HCT116 (cell line): ENCODE measurements at regions not wholly inside any gene's neighbourhood (a gene's known extent, or its start where the extent isn't known, plus 50 kb on each side); places are given as distances from the start of the nearest gene placed in this dataset.

Experiments used
- ATAC-seq: fragments of 200-7000 bp; cut with Tn5 transposase; 2 replicates; pipeline ENCODE4 v1.9.1; 2020; ENCODE audit warnings: mild to moderate bottlenecking, moderate library complexity
- BruUV-seq: library from RNA; stranded (reverse); fragments of 400-500 nt; replicated peaks from 2 replicates; lab custom pipeline; 2021; lab: Mats Ljungman, UMichigan
- CTCF ChIA-PET: fragments of 300-600 bp; sonication (Branson Sonifier 250); formaldehyde crosslinking; loops from one replicate; lab custom pipeline; 2021; ENCODE audit warnings: antibody characterized with exemption; lab: Charles Lee
- POLR2A ChIA-PET: fragments of 300-600, 350-600 bp; sonication (Branson Sonifier 250); formaldehyde crosslinking; loops from one replicate; lab custom pipeline; 2021; ENCODE audit warnings: antibody characterized with exemption; lab: Charles Lee
- RAD21 ChIA-PET, 2 experiments: fragments of 300-600 bp; sonication (Branson Sonifier 250); formaldehyde crosslinking; loops; one replicate each; lab custom pipeline; 2023; ENCODE audit warnings: low total read pairs in 2 of 2; ENCODE audit not compliant: uncharacterized antibody in 2 of 2, unreplicated experiment in 2 of 2, low non-redundant PET in 1 of 2; lab: Charles Lee
- DNase-seq: peaks from one replicate; pipeline ENCODE4 v3.0.0-alpha.2; 2010; ENCODE audit warnings: low read depth, low spot score
- H2AFZ ChIP-seq: fragments of 200-600 bp; shearing (Covaris generic), sonication (generic); 2 replicates; pipeline ENCODE4 v1.6.1; 2017; ENCODE audit warnings: low read depth, mixed run types, mixed read lengths, antibody characterized with exemption, low read length; ENCODE audit not compliant: poor library complexity, severe bottlenecking
- H3K27ac ChIP-seq: 2 replicates; pipeline ENCODE4 v1.5.1; 2012; ENCODE audit warnings: low read depth, low read length
- H3K27me3 ChIP-seq: fragments of 200-600 bp; sonication (generic); 2 replicates; pipeline ENCODE4 v1.6.1; 2016; ENCODE audit warnings: mixed run types, low read length, mixed read lengths; ENCODE audit not compliant: insufficient read depth
- H3K36me3 ChIP-seq, 2 experiments: fragments of 200-500 bp in 1 of 2; fragments of 200-600 bp in 1 of 2; sonication (Bioruptor generic) in 1 of 2; sonication (generic) in 1 of 2; 2 replicates each; pipeline versions ENCODE4 v1.5.1 to v1.6.1; 2014 to 2016; ENCODE audit warnings: low read length in 2 of 2, inconsistent platforms in 1 of 2, mixed read lengths in 1 of 2, mixed run types in 1 of 2; ENCODE audit not compliant: insufficient read depth in 2 of 2, control insufficient read depth in 1 of 2
- H3K4me1 ChIP-seq, 2 experiments: fragments of 200-600 bp in 1 of 2; sonication (generic) in 1 of 2; 2 replicates each; pipeline versions ENCODE4 v1.5.1 to v1.6.1; 2012 to 2017; ENCODE audit warnings: low read length in 2 of 2, inconsistent platforms in 1 of 2, mild to moderate bottlenecking in 1 of 2, mixed read lengths in 1 of 2, mixed run types in 1 of 2, moderate library complexity in 1 of 2; ENCODE audit not compliant: insufficient read depth in 2 of 2, control insufficient read depth in 1 of 2
- H3K4me2 ChIP-seq: fragments of 200-600 bp; sonication (generic); 2 replicates; pipeline ENCODE4 v1.6.1; 2017; ENCODE audit warnings: mixed run types, low read length, mixed read lengths
- H3K4me3 ChIP-seq, 2 experiments: fragments of 200-600 bp in 1 of 2; sonication (generic) in 1 of 2; replicated peaks in 1 of 2; 2 replicates each; pipeline ENCODE4 v1.5.1; 2011 to 2016; ENCODE audit warnings: low read length in 2 of 2, control low read depth in 1 of 2, low read depth in 1 of 2, mild to moderate bottlenecking in 1 of 2, mixed read lengths in 1 of 2, mixed run types in 1 of 2
- H3K79me2 ChIP-seq: fragments of 200-600 bp; sonication (generic); 2 replicates; pipeline ENCODE4 v1.6.1; 2017; ENCODE audit warnings: mild to moderate bottlenecking, mixed run types, low read length, moderate library complexity, mixed read lengths; ENCODE audit not compliant: insufficient read depth
- H3K9ac ChIP-seq: fragments of 200-600 bp; sonication (generic); 2 replicates; pipeline ENCODE4 v1.6.1; 2016; ENCODE audit warnings: low read length, mixed read lengths
- H3K9me2 ChIP-seq: fragments of 200-600 bp; sonication (generic), shearing (Covaris generic); 2 replicates; pipeline ENCODE4 v1.6.1; 2017; ENCODE audit warnings: mixed run types, mild to moderate bottlenecking, moderate library complexity; ENCODE audit not compliant: insufficient read depth
- H3K9me3 ChIP-seq, 2 experiments: fragments of 200-500 bp in 1 of 2; fragments of 200-600 bp in 1 of 2; sonication (Bioruptor generic) in 1 of 2; sonication (generic) in 1 of 2; 2 replicates each; pipeline ENCODE4 v1.6.1; 2014 to 2017; ENCODE audit warnings: low read length in 2 of 2, mixed read lengths in 2 of 2, inconsistent platforms in 1 of 2, low read depth in 1 of 2, mild to moderate bottlenecking in 1 of 2, mixed run types in 1 of 2, moderate library complexity in 1 of 2; ENCODE audit not compliant: control insufficient read depth in 1 of 2, insufficient read depth in 1 of 2
- H4K20me1 ChIP-seq: fragments of 200-600 bp; sonication (generic), shearing (Covaris generic); 2 replicates; pipeline ENCODE4 v1.6.1; 2017; ENCODE audit warnings: mixed run types, mild to moderate bottlenecking, moderate library complexity; ENCODE audit not compliant: insufficient read depth
- CBX3 ChIP-seq: IDR thresholded peaks from 2 replicates; pipeline ENCODE4 v1.6.1; 2012; ENCODE audit warnings: low read depth
- EGR1 ChIP-seq: IDR thresholded peaks from 2 replicates; pipeline ENCODE4 v1.6.1; 2012; ENCODE audit warnings: low read depth
- ELF1 ChIP-seq: IDR thresholded peaks from 2 replicates; pipeline ENCODE4 v1.6.1; 2012; ENCODE audit warnings: low read depth, borderline replicate concordance
- EZH2 ChIP-seq: fragments of 200-600 bp; sonication (generic); IDR thresholded peaks from 2 replicates; pipeline ENCODE4 v1.6.1; 2017; ENCODE audit warnings: antibody characterized with exemption, mixed run types
- FOSL1 ChIP-seq: IDR thresholded peaks from 2 replicates; pipeline ENCODE4 v1.6.1; 2012; ENCODE audit warnings: low read depth
- JUND ChIP-seq: IDR thresholded peaks from 2 replicates; pipeline ENCODE4 v1.6.1; 2012
- POLR2A ChIP-seq: IDR thresholded peaks from 2 replicates; pipeline ENCODE4 v1.7.0; 2011; ENCODE audit warnings: borderline replicate concordance; ENCODE audit not compliant: insufficient read depth, insufficient read length; ENCODE audit errors: extremely low read depth
- RAD21 ChIP-seq: IDR thresholded peaks from 2 replicates; pipeline ENCODE4 v1.6.1; 2012; ENCODE audit warnings: low read depth, mild to moderate bottlenecking
- SIN3A ChIP-seq: IDR thresholded peaks from 2 replicates; pipeline ENCODE4 v1.6.1; 2012; ENCODE audit warnings: low read depth
- SP1 ChIP-seq: IDR thresholded peaks from 2 replicates; pipeline ENCODE4 v1.6.1; 2012; ENCODE audit warnings: low read depth
- SRF ChIP-seq: IDR thresholded peaks from 2 replicates; pipeline ENCODE4 v1.6.1; 2012; ENCODE audit warnings: low read depth
- TCF7L2 ChIP-seq: IDR thresholded peaks from 2 replicates; pipeline ENCODE4 v1.7.0; 2011; ENCODE audit warnings: borderline replicate concordance, inconsistent platforms; ENCODE audit not compliant: insufficient read depth, insufficient read length; ENCODE audit errors: extremely low read depth
- ZNF274 ChIP-seq: fragments of 200-500 bp; sonication (Bioruptor generic); IDR thresholded peaks from 2 replicates; pipeline ENCODE4 v1.6.1; 2014; ENCODE audit warnings: mild to moderate bottlenecking, low read depth, low read length, inconsistent platforms
- intact Hi-C: fragments of 100-400 bp; cut with micrococcal nuclease; formaldehyde crosslinking; loops from 2 replicates; pipeline ENCODE4 v1.10.0; 2022
- TF ChIP-seq, protein P1 (sequence below): IDR thresholded peaks from 2 replicates; pipeline ENCODE4 v1.6.1; 2012
- TF ChIP-seq, protein P2 (sequence below): IDR thresholded peaks from 2 replicates; pipeline ENCODE4 v1.6.1; 2012
- TF ChIP-seq, protein P3 (sequence below): IDR thresholded peaks from 2 replicates; pipeline ENCODE4 v1.6.1; 2011; ENCODE audit warnings: mild to moderate bottlenecking, low read length, moderate library complexity; ENCODE audit not compliant: insufficient replicate concordance; ENCODE audit errors: extremely low read depth

DNA sequence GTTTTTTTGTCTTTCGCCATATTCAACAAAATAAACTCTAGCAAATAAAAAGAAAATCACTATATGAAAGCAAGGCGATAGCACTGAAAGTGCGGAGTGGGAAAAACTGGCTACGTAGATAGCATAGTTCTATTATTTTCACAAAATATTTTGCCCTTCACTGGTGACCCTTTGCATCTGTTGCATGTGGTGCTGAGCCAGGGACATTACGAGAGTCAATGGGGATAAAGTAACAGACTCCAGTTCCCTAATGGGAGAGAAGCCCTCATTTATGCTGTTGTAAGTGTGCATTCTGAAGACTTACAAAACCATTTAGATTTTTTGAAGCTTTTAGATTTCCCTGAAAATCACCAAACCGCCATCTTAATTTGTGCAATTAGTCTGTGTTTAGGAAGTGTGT, 501.6 kb downstream of the PPARGC1A start:
- intact Hi-C loops, result no loop called here
- RAD21 ChIA-PET, result no interaction called here

More for the DNA sequence above, 501.6 kb downstream of the PPARGC1A start:
- Histone ChIP-seq H3K4me2 (no peak overlapping the region), H3K9me2 (no peaks in the 10 kb centered on the region), H3K4me1 (no peaks in the 10 kb centered on the region), H4K20me1 (no peaks in the 10 kb centered on the region), H3K9ac (no peak overlapping the region), H2AFZ (no peak overlapping the region), H3K9me3 (peaks cover 0 to 36% of the 10 kb centered on the region in 2 experiments; a peak in 2 of 4 replicates), H3K27ac (no peak overlapping the region), H3K4me3 (no peak overlapping the region), H3K27me3 (no peaks in the 10 kb centered on the region), H3K36me3 (no peaks in the 10 kb centered on the region), H3K79me2 (no peaks in the 10 kb centered on the region)
- TF ChIP-seq, protein P1, sequence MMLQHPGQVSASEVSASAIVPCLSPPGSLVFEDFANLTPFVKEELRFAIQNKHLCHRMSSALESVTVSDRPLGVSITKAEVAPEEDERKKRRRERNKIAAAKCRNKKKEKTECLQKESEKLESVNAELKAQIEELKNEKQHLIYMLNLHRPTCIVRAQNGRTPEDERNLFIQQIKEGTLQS, result no peak
- TF ChIP-seq RAD21, result no peak
- no peak for TF ChIP-seq JUND
- TF ChIP-seq CBX3, result no peak
- TF ChIP-seq, protein P2, sequence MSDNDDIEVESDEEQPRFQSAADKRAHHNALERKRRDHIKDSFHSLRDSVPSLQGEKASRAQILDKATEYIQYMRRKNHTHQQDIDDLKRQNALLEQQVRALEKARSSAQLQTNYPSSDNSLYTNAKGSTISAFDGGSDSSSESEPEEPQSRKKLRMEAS, result no peak
- no peak for TF ChIP-seq SIN3A
- TF ChIP-seq EZH2, result no peak
- no peak for TF ChIP-seq SP1
- TF ChIP-seq POLR2A, result no peak
- no peak for TF ChIP-seq TCF7L2
- no peak for TF ChIP-seq ELF1
- no peak for TF ChIP-seq ZNF274
- TF ChIP-seq SRF, result no peak
- TF ChIP-seq, protein P3, sequence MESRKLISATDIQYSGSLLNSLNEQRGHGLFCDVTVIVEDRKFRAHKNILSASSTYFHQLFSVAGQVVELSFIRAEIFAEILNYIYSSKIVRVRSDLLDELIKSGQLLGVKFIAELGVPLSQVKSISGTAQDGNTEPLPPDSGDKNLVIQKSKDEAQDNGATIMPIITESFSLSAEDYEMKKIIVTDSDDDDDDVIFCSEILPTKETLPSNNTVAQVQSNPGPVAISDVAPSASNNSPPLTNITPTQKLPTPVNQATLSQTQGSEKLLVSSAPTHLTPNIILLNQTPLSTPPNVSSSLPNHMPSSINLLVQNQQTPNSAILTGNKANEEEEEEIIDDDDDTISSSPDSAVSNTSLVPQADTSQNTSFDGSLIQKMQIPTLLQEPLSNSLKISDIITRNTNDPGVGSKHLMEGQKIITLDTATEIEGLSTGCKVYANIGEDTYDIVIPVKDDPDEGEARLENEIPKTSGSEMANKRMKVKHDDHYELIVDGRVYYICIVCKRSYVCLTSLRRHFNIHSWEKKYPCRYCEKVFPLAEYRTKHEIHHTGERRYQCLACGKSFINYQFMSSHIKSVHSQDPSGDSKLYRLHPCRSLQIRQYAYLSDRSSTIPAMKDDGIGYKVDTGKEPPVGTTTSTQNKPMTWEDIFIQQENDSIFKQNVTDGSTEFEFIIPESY, result no peak
- no peak for TF ChIP-seq FOSL1
- no peak for TF ChIP-seq EGR1
- no peak for DNase-seq
- ChIA-PET POLR2A (no interaction called here), CTCF (no interaction called here)
- no peak for ATAC-seq
- BruUV-seq, result no TSS peak
